NCI-H748 (cell line): ENCODE measurements at regions not wholly inside any gene's neighbourhood (a gene's known extent, or its start where the extent isn't known, plus 50 kb on each side); places are given as distances from the start of the nearest gene placed in this dataset.
"Not testable (repeated sequence)": the region's sequence is repeated elsewhere in the genome, so short reads cannot be mapped to it uniquely, and the experiment has no call there.

Experiments
- DNase-seq: peaks from one replicate; lab custom pipeline; 2025; ENCODE audit not compliant: unreplicated experiment; lab: John Stamatoyannopoulos, UW

GRCh38 chr2:83808878-83809277, 650.2 kb downstream of the SUCLG1 start:
- DNase-seq = no peak

GRCh38 chr2:83802604-83803003, 656.5 kb downstream of the SUCLG1 start:
- no peak for DNase-seq

GRCh38 chr2:83795777-83796176, 663.3 kb downstream of the SUCLG1 start:
- no peak for DNase-seq

- DNase-seq = not testable (repeated sequence)
Observed at GRCh38 chr2:83790467-83790866, 668.6 kb downstream of the SUCLG1 start.

GRCh38 chr2:83789674-83790073, 669.4 kb downstream of the SUCLG1 start:
- not testable (repeated sequence) for DNase-seq

GRCh38 chr2:83788938-83789566, 670.0 kb downstream of the SUCLG1 start:
- not testable (repeated sequence) for DNase-seq

- DNase-seq = no peak
Observed at GRCh38 chr2:83787189-83787588, 671.9 kb downstream of the SUCLG1 start.

GRCh38 chr2:83786140-83786539, 672.9 kb downstream of the SUCLG1 start:
- DNase-seq = no peak

GRCh38 chr2:83784947-83785346, 674.1 kb downstream of the SUCLG1 start:
- no peak for DNase-seq

GRCh38 chr2:83784315-83784714, 674.8 kb downstream of the SUCLG1 start:
- no peak for DNase-seq

GRCh38 chr2:83782122-83782521, 677.0 kb downstream of the SUCLG1 start:
- DNase-seq = no peak

GRCh38 chr2:83764447-83765005, 694.6 kb downstream of the SUCLG1 start:
- DNase-seq = no peak

GRCh38 chr2:83757329-83757728, 701.8 kb downstream of the SUCLG1 start:
- DNase-seq = no peak

GRCh38 chr2:83756219-83756618, 702.9 kb downstream of the SUCLG1 start:
- DNase-seq = no peak

GRCh38 chr2:83747141-83747540, 711.9 kb downstream of the SUCLG1 start:
- no peak for DNase-seq

- DNase-seq = no peak
Observed at GRCh38 chr2:83744855-83745254, 714.2 kb downstream of the SUCLG1 start.

GRCh38 chr2:83742117-83742782, 716.8 kb downstream of the SUCLG1 start:
- peak; percentile 30 for DNase-seq

- no peak for DNase-seq
Observed at GRCh38 chr2:83730223-83730622, 728.9 kb downstream of the SUCLG1 start.

- DNase-seq = peak; percentile 7
Observed at GRCh38 chr2:83725735-83726134, 733.3 kb downstream of the SUCLG1 start.

- DNase-seq = peak; percentile 6
Observed at GRCh38 chr2:83705146-83705545, 753.9 kb downstream of the SUCLG1 start.

GRCh38 chr2:83703598-83703997, 755.5 kb downstream of the SUCLG1 start:
- peak; percentile 16 for DNase-seq

- DNase-seq = no peak
Observed at GRCh38 chr2:83696838-83697237, 762.2 kb downstream of the SUCLG1 start.
